Chondrocyte (in vitro differentiated cells): ENCODE measurements at regions not wholly inside any gene's neighbourhood (a gene's known extent, or its start where the extent isn't known, plus 50 kb on each side); places are given as distances from the start of the nearest gene placed in this dataset.

Experiments used
- DNase-seq: peaks from one replicate; pipeline ENCODE4 v3.0.0; 2021; ENCODE audit warnings: mixed read lengths, low spot score
- H3K27ac Mint-ChIP-seq: one replicate; pipeline ENCODE4 v1.8.0; 2021; ENCODE audit warnings: mild to moderate bottlenecking, moderate library complexity, mixed read lengths; ENCODE audit not compliant: unreplicated experiment
- H3K27me3 Mint-ChIP-seq: 2 replicates; pipeline ENCODE4 v1.8.0; 2021; ENCODE audit warnings: low read depth, mixed read lengths
- H3K36me3 Mint-ChIP-seq: 2 replicates; pipeline ENCODE4 v1.8.0; 2021; ENCODE audit warnings: low read depth, mixed read lengths
- H3K4me1 Mint-ChIP-seq: 2 replicates; pipeline ENCODE4 v1.8.0; 2021; ENCODE audit warnings: low read depth, mild to moderate bottlenecking, mixed read lengths
- H3K4me3 Mint-ChIP-seq: one replicate; pipeline ENCODE4 v1.8.0; 2021; ENCODE audit warnings: mild to moderate bottlenecking, moderate library complexity, mixed read lengths; ENCODE audit not compliant: unreplicated experiment
- H3K9me3 Mint-ChIP-seq: 2 replicates; pipeline ENCODE4 v1.8.0; 2021; ENCODE audit warnings: low read depth, mixed read lengths
- TF ChIP-seq, protein P1 (sequence below): fragments of 200-600 bp; sonication (generic); IDR thresholded peaks from 2 replicates; pipeline ENCODE4 v1.5.0; 2021; ENCODE audit warnings: antibody characterized with exemption, mild to moderate bottlenecking, moderate library complexity

DNA sequence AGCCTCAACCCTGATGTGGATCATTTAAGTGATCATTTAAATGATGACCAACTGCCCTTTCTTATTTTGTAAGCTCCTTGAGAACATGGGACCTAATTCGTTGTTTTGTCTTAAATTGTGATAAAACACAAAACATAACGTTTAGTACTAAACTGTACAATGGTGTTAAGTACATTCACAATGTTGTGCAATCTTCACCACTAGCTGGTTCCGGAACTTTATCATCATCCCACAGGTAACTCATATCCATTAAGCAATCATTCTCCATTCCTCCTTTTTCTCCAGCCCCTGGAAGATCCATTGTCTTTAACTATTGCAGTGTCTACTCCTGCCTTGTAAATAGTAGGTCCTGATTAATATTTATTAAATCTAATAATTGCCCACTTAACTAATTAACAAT is 460.5 kb upstream of the BRINP1 start:
- TF ChIP-seq, protein P1, sequence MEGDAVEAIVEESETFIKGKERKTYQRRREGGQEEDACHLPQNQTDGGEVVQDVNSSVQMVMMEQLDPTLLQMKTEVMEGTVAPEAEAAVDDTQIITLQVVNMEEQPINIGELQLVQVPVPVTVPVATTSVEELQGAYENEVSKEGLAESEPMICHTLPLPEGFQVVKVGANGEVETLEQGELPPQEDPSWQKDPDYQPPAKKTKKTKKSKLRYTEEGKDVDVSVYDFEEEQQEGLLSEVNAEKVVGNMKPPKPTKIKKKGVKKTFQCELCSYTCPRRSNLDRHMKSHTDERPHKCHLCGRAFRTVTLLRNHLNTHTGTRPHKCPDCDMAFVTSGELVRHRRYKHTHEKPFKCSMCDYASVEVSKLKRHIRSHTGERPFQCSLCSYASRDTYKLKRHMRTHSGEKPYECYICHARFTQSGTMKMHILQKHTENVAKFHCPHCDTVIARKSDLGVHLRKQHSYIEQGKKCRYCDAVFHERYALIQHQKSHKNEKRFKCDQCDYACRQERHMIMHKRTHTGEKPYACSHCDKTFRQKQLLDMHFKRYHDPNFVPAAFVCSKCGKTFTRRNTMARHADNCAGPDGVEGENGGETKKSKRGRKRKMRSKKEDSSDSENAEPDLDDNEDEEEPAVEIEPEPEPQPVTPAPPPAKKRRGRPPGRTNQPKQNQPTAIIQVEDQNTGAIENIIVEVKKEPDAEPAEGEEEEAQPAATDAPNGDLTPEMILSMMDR = no peak
- no peak for DNase-seq
- Mint-ChIP-seq H3K9me3 (no peaks in the 10 kb centered on the region), H3K27ac (no peak overlapping the region), H3K36me3 (no peaks in the 10 kb centered on the region), H3K4me3 (no peak overlapping the region), H3K4me1 (no peaks in the 10 kb centered on the region), H3K27me3 (peaks cover 22% of the 10 kb centered on the region)

DNA sequence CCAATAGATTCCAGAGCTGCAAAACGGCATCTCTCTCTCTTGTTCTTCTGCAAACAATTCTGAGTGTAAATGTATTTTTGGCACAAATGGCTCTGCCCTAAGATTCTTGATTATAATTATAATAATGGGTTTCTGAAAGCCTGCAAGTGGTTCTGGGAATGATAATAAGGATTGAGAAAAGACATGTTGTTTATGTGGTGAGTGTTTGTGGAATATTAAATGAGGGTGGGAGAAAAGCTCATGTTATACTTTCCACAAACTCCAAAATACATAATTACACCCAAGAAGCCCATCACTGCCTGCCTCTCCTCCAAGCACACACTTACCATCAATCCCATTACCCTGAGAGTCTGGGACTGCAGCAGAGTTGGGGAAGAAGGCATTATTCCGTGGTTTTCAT is 460.0 kb upstream of the BRINP1 start:
- H3K36me3 Mint-ChIP-seq = no peaks in the 10 kb centered on the region
- TF ChIP-seq, protein P1 = no peak
- no peaks in the 10 kb centered on the region for H3K9me3 Mint-ChIP-seq
- H3K4me3 Mint-ChIP-seq = no peak overlapping the region
- peaks cover 22% of the 10 kb centered on the region for H3K27me3 Mint-ChIP-seq
- DNase-seq = no peak
- H3K4me1 Mint-ChIP-seq = no peaks in the 10 kb centered on the region
- no peak overlapping the region for H3K27ac Mint-ChIP-seq

DNA sequence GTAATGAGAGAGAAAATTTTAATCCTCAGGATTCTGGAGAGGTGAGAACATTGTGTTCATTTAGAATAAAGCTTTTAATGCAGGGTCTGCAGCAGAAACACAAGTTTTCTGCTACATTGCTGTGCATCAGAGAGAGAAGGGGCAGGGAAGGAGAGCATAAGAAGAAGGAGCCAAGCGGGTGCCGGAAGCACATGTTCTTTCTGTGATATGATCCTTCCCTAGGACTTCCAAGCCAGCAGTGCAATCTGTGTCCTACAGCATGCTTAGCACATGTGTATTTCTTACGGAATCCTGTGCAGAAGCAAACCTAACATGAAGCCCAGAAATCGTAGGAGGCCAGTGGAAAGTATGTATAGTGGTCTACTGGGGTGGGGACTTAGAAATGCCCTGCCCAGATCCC is 458.3 kb upstream of the BRINP1 start:
- H3K4me3 Mint-ChIP-seq = no peak overlapping the region
- H3K27me3 Mint-ChIP-seq = peaks cover 24% of the 10 kb centered on the region
- no peaks in the 10 kb centered on the region for H3K9me3 Mint-ChIP-seq
- H3K27ac Mint-ChIP-seq = no peak overlapping the region
- no peaks in the 10 kb centered on the region for H3K36me3 Mint-ChIP-seq
- no peaks in the 10 kb centered on the region for H3K4me1 Mint-ChIP-seq
- DNase-seq = no peak
- TF ChIP-seq, protein P1 = no peak

DNA sequence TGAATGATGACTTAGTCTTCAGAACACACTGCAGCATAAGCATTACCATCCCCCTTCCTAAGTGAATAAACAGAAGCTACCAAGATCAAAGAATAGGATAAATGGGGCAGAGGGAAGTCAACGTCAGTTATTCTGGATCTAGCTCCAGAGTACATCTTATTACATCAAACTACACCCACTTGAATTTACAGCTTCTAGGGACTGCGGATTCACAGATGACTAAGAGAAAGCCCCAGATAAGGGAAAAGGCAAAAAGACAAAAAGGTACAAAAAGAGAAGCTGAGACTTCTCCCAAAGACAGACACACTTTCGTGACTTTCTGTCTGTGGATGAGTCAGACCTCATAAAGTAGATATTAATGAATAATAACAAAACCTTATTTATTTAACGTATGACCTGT is 457.9 kb upstream of the BRINP1 start:
- Mint-ChIP-seq H3K4me3 (no peak overlapping the region), H3K27ac (no peak overlapping the region), H3K27me3 (peaks cover 22% of the 10 kb centered on the region), H3K36me3 (no peaks in the 10 kb centered on the region), H3K9me3 (no peaks in the 10 kb centered on the region), H3K4me1 (no peaks in the 10 kb centered on the region)
- no peak for DNase-seq
- TF ChIP-seq, protein P1 = no peak

DNA sequence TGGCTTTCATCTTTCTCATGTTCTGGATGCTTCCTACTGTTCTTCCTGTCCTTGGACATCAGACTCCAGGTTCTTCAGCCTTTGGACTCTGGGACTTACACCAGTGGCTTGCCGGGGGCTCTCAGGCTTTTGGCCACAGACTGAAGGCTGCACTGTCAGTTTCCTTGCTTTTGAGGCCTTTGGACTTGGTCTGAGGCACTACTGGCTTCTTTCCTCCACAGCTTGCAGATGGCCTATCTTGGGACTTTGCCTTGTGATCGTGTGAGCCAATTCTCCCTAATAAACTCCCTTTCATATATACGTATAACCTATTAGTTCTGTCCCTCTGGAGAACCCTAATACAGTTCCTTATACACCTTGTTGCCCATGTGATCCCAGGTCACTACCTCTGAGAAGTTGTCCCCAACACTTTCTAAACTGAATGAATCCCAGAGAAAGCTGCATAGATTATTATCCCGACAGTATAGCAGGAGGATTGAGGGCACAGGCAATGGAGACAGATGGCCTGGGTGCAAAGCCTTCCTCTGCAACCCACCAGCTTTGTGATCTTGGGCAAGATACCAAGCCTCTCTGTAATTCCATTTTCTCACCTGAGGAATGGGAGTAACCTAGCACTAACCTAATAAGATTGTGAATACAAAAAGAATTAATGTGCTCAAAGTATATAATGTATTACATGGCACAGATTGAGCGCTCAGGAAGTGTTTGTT is 449.6 kb upstream of the BRINP1 start:
- Mint-ChIP-seq H3K4me3 (no peak overlapping the region), H3K36me3 (no peaks in the 10 kb centered on the region), H3K27ac (no peak overlapping the region), H3K27me3 (peaks cover 13% of the 10 kb centered on the region), H3K4me1 (no peaks in the 10 kb centered on the region), H3K9me3 (no peaks in the 10 kb centered on the region)
- DNase-seq = no peak
- TF ChIP-seq, protein P1 = no peak
